K562 (cell line): ENCODE measurements at regions not wholly inside any gene's neighbourhood (a gene's known extent, or its start where the extent isn't known, plus 50 kb on each side); places are given as distances from the start of the nearest gene placed in this dataset.

Source experiments
- BHLHE40 ChIP-seq: IDR thresholded peaks from 2 replicates; pipeline ENCODE4 v1.6.1; 2011; ENCODE audit warnings: low read length, improper control_type of control experiment
- C11orf30 ChIP-seq: fragments of 450-650 bp; IDR thresholded peaks from 2 replicates; pipeline ENCODE4 v1.6.1; 2016; ENCODE audit warnings: low read depth, mild to moderate bottlenecking
- CREB3L1 ChIP-seq: fragments of 450-650 bp; IDR thresholded peaks from 2 replicates; pipeline ENCODE4 v1.6.1; 2014; ENCODE audit warnings: low read depth, mild to moderate bottlenecking, moderate library complexity, borderline replicate concordance
- E4F1 ChIP-seq: fragments of 250-450 bp; sonication (Bioruptor Pico); IDR thresholded peaks from 2 replicates; pipeline ENCODE4 v1.5.0; 2021; ENCODE audit warnings: mild to moderate bottlenecking, borderline replicate concordance
- ETS2 ChIP-seq: IDR thresholded peaks from 2 replicates; pipeline ENCODE4 v1.6.1; 2016; ENCODE audit warnings: borderline replicate concordance, missing genetic modification characterization, mild to moderate bottlenecking, moderate library complexity, missing compliant biosample characterization; ENCODE audit not compliant: poor library complexity, severe bottlenecking
- GTF2A2 ChIP-seq: IDR thresholded peaks from 2 replicates; pipeline ENCODE4 v1.6.1; 2016; ENCODE audit warnings: mild to moderate bottlenecking, missing genetic modification characterization, missing compliant biosample characterization
- HCFC1 ChIP-seq: IDR thresholded peaks from 2 replicates; pipeline ENCODE4 v1.6.1; 2012; ENCODE audit warnings: low read depth, low read length, improper control_type of control experiment
- JUN ChIP-seq, 2 experiments: sonication (generic) in 1 of 2; formaldehyde crosslinking in 1 of 2; IDR thresholded peaks; 2 replicates each; pipeline versions ENCODE4 v1.6.1 to v1.8.0; 2012 to 2022; ENCODE audit warnings: borderline replicate concordance in 2 of 2, mild to moderate bottlenecking in 2 of 2, improper control_type of control experiment in 1 of 2, low read depth in 1 of 2, low read length in 1 of 2, missing genetic modification reagents in 1 of 2
- MAFG ChIP-seq: fragments of 450-650 bp; conservative IDR thresholded peaks from 2 replicates; pipeline ENCODE4 v1.6.1; 2016; ENCODE audit warnings: missing genetic modification characterization, missing compliant biosample characterization
- MNT ChIP-seq, 2 experiments: fragments of 450-650 bp; conservative IDR thresholded peaks; 2 replicates each; pipeline ENCODE4 v1.6.1; 2017; ENCODE audit warnings: mild to moderate bottlenecking in 2 of 2, moderate library complexity in 2 of 2
- NFE2L1 ChIP-seq: fragments of 450-650 bp; IDR thresholded peaks from 2 replicates; pipeline ENCODE4 v1.6.1; 2016; ENCODE audit warnings: missing genetic modification characterization, low read depth, mild to moderate bottlenecking, missing compliant biosample characterization, moderate library complexity, borderline replicate concordance
- SAFB ChIP-seq: fragments of 200-400 bp; formaldehyde crosslinking; IDR thresholded peaks from 2 replicates; pipeline ENCODE4 v1.6.1; 2017; ENCODE audit warnings: low read depth, low read length, borderline replicate concordance
- SIN3B ChIP-seq: fragments of 450-650 bp; IDR thresholded peaks from 2 replicates; pipeline ENCODE4 v1.6.1; 2017; ENCODE audit warnings: low read depth, mild to moderate bottlenecking, moderate library complexity
- TFAP4 ChIP-seq: sonication (generic); formaldehyde crosslinking; IDR thresholded peaks from 2 replicates; pipeline ENCODE4 v1.8.0; 2022; ENCODE audit warnings: missing genetic modification reagents, mild to moderate bottlenecking, moderate library complexity, borderline replicate concordance
- TRIM24 ChIP-seq, 2 experiments: fragments of 450-650 bp; IDR thresholded peaks; 2 replicates each; pipeline ENCODE4 v1.6.1; 2016
- ZBTB17 ChIP-seq: fragments of 450-650 bp; formaldehyde crosslinking; IDR thresholded peaks from 2 replicates; pipeline ENCODE4 v1.4.0; 2020; ENCODE audit warnings: mild to moderate bottlenecking
- ZEB2 ChIP-seq: fragments of 450-650 bp; IDR thresholded peaks from 2 replicates; pipeline ENCODE4 v1.6.1; 2016
- ZNF280A ChIP-seq: fragments of 450-650 bp; IDR thresholded peaks from 2 replicates; pipeline ENCODE4 v1.6.1; 2018; ENCODE audit warnings: mild to moderate bottlenecking, low read depth; ENCODE audit not compliant: partially characterized antibody
- ZNF316 ChIP-seq: fragments of 450-650 bp; IDR thresholded peaks from 2 replicates; pipeline ENCODE4 v1.6.1; 2016
- ZZZ3 ChIP-seq: fragments of 450-650 bp; IDR thresholded peaks from 2 replicates; pipeline ENCODE4 v1.6.1; 2016; ENCODE audit warnings: antibody characterized with exemption, mild to moderate bottlenecking, moderate library complexity

GRCh38 chr11:72511393-72512047 lies 77.2 kb upstream of the CLPB start (continued):
- no peak for TF ChIP-seq HCFC1
- TF ChIP-seq MNT (conservative IDR thresholded peaks at IDR 0.05), result no peak
- peak; percentile 54 to 84; a peak in 3 of 4 replicates for TF ChIP-seq TRIM24 (IDR thresholded peaks at IDR 0.05)
- TF ChIP-seq ETS2 (tag), result no peak
- TF ChIP-seq SAFB, result no peak
- TF ChIP-seq ZNF316, result peak; percentile 54
- no peak for TF ChIP-seq E4F1 (CRISPR knock-in tag)
- no peak for TF ChIP-seq ZZZ3
- TF ChIP-seq TFAP4, result no peak
- peak; percentile 60; the same call in 1 of the 2 replicates for TF ChIP-seq ZEB2
- no peak for TF ChIP-seq SIN3B
- 0 out of 2 replicates have a peak, but pooled peaks have one; percentile 38 for TF ChIP-seq NFE2L1 (tag)
- peak; percentile 47 for TF ChIP-seq MAFG (tag)
- peak; percentile 47; the same call in 1 of the 2 replicates for TF ChIP-seq C11orf30
- no peak for TF ChIP-seq BHLHE40
- no peak for TF ChIP-seq CREB3L1
- TF ChIP-seq JUN (IDR thresholded peaks at IDR 0.05; ENCODE audit: borderline replicate concordance, low read depth, low read length), result peak; percentile 52; the same call in 1 of the 2 replicates
- no peak for TF ChIP-seq JUN (CRISPR knock-in tag; IDR thresholded peaks at IDR 0.05; ENCODE audit: borderline replicate concordance)
- no peak for TF ChIP-seq GTF2A2 (tag)
- peak; percentile 49 for TF ChIP-seq ZNF280A
- no peak for TF ChIP-seq ZBTB17 (CRISPR knock-in tag)
